AG09309 (cell line): ENCODE measurements at regions not wholly inside any gene's neighbourhood (a gene's known extent, or its start where the extent isn't known, plus 50 kb on each side); places are given as distances from the start of the nearest gene placed in this dataset.
A peak's percentile ranks its signal among the peaks of the same experiment; 100 is the strongest.

Source experiments
- DNase-seq: peaks from one replicate; pipeline ENCODE4 v3.0.0-alpha.2; 2010; ENCODE audit warnings: low read depth
- H3K4me3 ChIP-seq: 2 replicates; pipeline ENCODE4 v1.5.1; 2011; ENCODE audit warnings: mild to moderate bottlenecking, low read depth, low read length, moderate library complexity; ENCODE audit not compliant: control insufficient read depth
- TF ChIP-seq, protein P1 (sequence below): IDR thresholded peaks from 2 replicates; pipeline ENCODE4 v1.5.1; 2011; ENCODE audit warnings: mild to moderate bottlenecking, low read depth, low read length, inconsistent platforms; ENCODE audit not compliant: insufficient read depth, control insufficient read depth; ENCODE audit errors: missing control alignments

DNA sequence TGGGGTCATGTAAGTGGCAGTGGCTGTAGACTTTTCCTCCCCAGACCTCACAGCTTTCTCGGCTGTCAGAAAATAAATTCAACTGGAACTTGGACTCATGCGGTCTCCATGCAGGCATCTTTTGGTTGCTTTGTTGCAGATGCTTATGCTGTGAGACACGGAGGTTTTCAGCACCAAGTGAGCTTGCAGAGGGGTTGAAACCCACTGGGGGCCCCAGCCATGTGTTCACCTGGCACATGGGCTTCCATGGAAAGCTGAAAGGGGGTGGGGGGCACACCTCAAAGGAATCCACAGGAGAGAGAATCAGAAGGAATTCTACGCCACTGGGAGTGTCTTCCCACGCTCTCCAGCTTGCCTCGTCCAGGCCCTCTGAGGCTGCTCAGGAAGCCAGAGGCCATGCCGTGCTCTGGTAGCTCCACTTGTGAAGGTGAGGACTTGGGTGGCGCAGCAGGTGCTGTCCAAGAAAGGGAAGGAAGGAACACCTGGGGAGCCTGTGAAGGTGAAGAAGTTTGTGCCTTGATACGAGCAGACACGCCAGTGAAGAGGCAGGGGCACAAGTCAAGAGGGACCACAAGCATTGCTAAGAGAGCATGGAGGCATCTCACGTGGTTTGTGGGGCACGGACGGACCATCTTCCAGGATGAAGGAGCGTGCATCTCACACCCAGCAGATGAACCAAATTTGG, 134.3 kb upstream of the PMEPA1 start:
- TF ChIP-seq, protein P1, sequence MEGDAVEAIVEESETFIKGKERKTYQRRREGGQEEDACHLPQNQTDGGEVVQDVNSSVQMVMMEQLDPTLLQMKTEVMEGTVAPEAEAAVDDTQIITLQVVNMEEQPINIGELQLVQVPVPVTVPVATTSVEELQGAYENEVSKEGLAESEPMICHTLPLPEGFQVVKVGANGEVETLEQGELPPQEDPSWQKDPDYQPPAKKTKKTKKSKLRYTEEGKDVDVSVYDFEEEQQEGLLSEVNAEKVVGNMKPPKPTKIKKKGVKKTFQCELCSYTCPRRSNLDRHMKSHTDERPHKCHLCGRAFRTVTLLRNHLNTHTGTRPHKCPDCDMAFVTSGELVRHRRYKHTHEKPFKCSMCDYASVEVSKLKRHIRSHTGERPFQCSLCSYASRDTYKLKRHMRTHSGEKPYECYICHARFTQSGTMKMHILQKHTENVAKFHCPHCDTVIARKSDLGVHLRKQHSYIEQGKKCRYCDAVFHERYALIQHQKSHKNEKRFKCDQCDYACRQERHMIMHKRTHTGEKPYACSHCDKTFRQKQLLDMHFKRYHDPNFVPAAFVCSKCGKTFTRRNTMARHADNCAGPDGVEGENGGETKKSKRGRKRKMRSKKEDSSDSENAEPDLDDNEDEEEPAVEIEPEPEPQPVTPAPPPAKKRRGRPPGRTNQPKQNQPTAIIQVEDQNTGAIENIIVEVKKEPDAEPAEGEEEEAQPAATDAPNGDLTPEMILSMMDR: no peak
- no peak overlapping the region for H3K4me3 ChIP-seq
- DNase-seq: no peak

DNA sequence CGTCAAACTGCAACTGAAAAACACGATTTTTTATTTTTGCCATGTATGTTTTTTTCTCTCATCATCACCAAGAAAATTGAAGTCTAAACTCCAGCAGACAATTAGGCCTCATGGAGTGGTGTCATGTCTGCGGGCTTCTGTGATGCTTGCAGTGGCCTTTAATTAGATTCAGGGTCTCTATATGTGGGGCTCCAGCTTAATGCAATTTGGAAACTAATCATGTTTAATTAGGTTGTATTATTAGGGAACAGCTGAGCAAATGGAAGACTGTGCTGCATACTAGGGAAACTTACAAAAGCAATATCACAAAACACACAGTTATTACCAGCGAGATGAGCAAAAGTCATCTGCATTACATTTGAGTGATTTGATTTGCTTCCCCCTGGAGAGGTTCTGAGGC, 132.9 kb upstream of the PMEPA1 start:
- TF ChIP-seq, protein P1: no peak
- no peak for DNase-seq
- no peak overlapping the region for H3K4me3 ChIP-seq

DNA sequence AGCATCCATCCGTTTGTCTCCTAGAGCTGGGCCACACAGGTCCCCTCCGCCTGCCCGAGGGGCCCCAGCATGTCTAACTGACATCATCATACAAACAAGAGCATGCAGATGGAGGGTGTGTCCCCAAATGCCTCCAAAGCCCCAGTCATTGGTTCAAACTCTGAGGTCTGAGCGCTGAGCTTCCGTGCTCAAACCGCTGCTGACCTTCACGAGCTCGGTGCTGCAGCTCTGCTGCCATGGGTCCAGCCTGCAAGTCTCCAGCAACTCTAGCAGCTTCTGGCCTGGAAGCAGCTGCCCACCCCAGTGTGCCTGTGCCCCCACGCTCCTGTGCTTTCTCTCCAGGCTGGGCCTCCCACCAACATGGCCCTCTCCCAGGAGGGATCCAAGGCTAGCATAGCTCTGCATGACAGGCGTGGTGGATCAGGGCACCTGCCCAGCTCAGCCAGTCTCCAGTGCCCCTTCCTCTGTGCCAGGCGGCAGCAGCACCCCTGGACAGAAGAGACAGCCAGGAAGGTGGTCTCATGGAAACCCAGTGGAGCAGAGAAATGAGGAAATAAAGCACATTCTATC, 131.6 kb upstream of the PMEPA1 start:
- no peak overlapping the region for H3K4me3 ChIP-seq
- DNase-seq: no peak
- TF ChIP-seq, protein P1: no peak

DNA sequence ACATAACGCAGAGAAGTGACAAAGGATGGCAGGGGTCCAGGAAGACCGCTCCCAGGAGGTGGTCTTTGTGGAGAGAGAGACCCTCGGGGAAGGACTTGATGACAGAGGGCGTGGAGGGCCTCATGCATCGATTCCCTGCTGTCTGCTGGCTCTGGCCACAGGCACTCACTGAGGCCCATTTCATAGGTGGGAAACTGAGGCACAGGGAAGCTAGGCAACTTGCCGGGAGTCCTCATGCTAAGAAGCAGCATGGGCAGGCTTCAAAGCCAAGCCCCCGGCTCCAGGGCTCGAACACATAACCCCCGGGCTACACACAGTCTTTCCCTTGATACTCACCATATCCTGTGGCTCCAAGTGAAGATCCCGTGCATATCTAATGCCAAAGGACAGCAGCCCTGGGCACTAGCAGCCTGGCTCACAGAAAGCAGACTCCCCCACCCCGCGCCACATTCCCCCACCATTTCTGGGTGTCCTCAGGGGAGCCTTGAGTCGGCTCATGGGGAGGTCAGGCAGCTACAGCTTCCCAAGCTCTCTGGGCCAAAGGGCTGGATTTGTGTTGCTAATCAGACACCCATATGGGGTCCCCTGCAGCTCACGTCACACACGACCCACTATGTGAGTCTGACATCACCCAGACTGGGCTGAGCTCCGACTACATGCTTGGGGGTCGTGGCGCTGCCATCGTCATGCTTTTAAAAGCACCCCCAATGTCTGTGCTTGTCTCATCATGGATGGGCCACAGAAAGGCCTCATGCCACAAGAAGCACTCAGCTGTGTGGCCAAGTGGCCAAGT, 130.9 kb upstream of the PMEPA1 start:
- no peak for DNase-seq

DNA sequence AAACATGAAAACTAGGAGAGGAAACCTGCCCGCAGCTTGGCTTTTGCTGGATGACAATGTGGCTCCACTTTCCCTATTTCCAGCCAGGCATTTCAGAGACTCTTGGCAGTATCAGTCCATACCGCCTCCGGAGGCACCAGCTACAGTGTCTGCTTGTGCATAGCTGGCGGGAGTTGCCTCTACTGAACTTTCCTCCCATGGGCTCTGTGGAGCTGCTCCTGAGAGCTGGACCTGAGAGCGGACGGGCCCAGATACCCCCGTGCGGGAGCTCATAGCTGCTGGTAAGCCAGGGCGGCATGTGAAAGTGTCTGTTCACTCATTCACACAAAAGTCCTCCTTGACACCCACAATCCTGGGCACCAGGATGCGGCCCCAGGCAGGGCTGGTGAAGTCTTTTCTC, 130.3 kb upstream of the PMEPA1 start:
- DNase-seq: no peak
- H3K4me3 ChIP-seq: no peak overlapping the region
- TF ChIP-seq, protein P1: no peak

More for the DNA sequence above, 130.9 kb upstream of the PMEPA1 start:
- TF ChIP-seq, protein P1: no peak
- no peak overlapping the region for H3K4me3 ChIP-seq

DNA sequence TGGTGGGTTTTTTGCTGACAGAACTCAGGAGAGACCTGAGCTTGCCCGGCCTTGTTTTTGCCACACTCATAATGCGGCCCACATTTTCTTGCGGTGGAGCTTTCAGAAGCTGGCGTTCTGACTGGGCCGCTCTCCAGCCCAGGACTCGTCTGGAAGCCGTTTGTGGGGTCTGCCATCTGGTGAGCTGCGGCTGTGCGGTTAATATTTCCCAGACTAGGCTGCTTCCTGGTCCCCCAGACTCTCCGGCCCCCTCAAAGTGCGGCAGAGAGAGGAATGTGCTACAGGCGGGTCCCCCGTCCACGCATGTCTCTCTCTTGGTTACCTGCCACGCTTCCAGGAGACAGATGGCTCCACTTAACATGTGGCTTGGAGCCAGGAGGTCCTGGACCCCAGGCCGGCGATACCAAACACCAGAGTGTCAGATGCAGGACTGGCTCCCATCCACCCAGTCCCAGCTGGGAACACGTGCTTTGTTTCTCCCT, 128.9 kb upstream of the PMEPA1 start:
- DNase-seq: peak; percentile 13
- TF ChIP-seq, protein P1: no peak

More for the DNA sequence above, 128.9 kb upstream of the PMEPA1 start:
- H3K4me3 ChIP-seq: no peak overlapping the region
